Epidermal melanocyte (primary cell): ENCODE measurements at regions not wholly inside any gene's neighbourhood (a gene's known extent, or its start where the extent isn't known, plus 50 kb on each side); places are given as distances from the start of the nearest gene placed in this dataset.
"Not testable (repeated sequence)": the region's sequence is repeated elsewhere in the genome, so short reads cannot be mapped to it uniquely, and the experiment has no call there.

ENCODE experiments used
- DNase-seq: peaks from one replicate; pipeline ENCODE4 v3.0.0; 2011; ENCODE audit warnings: low spot score; ENCODE audit not compliant: insufficient read length

DNA sequence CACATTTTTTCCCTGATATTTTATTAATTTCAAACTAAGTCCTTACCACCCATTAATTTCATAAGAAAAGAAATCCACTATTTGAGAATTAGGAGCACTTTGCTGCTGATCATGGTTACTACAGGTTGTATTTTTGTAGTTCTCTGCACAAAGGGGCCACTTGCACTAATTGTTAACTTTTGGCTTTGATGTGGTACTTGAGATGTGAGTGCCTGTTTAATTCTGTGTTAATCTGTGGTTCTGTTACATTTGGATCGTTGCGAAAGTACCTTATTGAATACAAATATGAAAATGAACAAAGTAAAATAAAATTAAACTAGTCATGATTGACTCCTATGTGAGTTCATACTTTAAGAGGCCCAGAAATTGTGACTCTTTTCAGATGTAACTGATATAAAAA, 374.9 kb upstream of the RGS6 start:
- DNase-seq = no peak

DNA sequence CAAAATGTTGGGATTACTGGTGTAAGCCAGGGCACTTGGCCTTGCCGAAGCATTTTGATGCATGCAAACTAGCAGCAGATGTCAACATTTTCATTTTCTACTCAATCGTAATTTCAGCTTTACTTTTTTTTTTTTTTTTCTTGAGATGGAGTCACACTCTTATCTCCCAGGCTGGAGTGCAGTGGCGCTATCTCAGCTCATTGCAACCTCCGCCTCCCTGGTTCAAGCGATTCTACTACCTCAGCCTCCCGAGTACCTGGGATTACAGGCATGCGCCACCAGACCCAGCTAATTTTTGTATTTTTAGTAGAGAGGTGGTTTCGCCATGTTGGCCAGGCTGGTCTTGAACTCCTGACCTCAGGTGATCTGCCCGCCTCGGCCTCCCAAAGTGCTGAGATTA, 373.3 kb upstream of the RGS6 start:
- not testable (repeated sequence) for DNase-seq

DNA sequence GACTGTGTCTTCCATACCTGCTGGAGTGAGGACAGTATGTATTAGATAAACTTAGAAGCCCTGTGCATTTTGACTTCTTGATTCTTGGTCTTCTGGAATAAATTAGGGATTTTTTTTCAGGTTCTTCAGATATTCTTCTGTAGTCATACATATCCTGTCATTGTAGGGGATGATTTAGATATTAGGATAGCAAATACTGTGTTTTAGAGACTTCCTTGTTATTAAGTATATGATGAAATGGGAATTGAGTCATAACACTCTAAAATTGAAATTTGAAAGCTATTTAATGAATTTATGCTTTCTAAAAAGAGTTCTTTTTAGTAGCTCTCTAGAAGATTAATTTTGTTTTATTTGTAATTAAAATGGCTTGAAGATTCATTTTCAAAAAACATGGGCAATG, 371.5 kb upstream of the RGS6 start:
- DNase-seq = no peak

DNA sequence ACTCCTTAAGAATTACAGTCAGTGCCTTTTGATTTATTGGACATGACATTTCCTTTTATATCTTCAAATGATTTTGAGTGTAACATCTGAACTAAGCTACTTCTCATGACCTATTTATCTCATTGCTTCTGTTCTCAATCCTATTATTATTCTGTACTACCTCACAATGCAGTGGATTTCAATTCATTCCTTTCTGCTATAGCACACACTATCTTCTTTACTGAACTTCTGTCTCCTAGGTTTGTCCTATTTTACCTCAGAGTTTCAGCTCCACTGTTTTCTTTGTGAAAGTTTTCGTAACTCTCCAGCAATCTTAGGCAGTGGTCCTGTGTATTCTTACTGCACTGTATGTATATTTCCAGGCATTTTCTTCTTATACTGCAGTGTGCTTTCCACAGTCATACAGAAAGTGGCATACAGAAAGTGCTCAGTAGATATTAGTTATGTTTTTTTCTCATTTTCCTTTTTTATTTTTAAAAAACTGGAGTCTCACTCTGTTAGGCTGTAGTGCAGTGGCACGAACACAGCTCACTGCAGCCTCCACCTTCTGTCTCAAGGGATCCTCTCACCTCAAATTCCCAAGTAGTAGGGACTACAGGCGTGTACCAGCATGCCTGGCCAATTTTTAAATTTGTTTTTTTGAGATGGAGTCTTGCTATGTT, 368.6 kb upstream of the RGS6 start:
- no peak for DNase-seq

GRCh38 chr14:71566276-71566675, 366.0 kb upstream of the RGS6 start:
- no peak for DNase-seq

DNA sequence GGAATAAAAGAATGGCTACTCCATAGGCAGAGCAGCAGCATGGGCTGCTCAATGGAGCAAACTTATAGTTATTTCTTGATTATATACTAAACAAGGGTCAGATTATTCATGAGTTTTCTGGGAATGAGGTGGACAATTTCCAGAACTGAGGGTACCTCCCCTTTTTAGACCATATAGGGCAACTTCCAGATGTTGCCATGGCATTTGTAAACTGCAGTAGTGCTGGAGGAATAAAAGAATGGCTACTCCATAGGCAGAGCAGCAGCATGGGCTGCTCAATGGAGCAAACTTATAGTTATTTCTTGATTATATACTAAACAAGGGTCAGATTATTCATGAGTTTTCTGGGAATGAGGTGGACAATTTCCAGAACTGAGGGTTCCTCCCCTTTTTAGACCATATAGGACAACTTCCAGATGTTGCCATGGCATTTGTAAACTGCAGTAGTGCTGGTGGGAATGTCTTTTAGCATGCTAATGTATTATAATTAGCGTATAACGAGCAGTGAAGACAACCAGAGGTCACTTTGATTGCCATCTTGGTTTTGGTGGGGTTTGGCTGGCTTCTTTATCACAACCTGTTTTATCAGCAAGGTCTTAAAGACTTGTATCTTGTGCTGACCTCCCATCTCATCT, 364.6 kb upstream of the RGS6 start:
- DNase-seq = not testable (repeated sequence)

- DNase-seq = peak; percentile 22
These were observed 357.3 kb upstream of the RGS6 start for GRCh38 chr14:71574976-71575375.

DNA sequence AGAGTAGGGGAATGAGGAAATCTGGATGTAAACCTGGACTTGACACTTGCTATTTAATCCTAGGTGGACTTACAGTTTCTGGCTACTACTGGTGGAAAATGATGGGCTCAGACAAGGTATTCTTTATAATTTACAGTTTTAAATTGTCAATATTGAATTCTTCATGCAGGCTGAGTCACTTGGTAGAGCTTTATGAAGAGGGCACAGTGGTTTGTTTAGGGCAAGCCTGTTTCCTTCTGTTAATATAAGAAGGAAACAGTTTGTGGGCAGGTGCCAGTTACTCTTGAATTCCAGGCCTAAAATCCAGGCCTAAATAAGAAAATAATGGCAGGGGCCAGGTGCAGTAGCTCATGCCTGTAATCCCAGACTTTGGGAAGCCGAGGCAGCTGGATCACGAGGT, 355.8 kb upstream of the RGS6 start:
- DNase-seq = no peak

DNA sequence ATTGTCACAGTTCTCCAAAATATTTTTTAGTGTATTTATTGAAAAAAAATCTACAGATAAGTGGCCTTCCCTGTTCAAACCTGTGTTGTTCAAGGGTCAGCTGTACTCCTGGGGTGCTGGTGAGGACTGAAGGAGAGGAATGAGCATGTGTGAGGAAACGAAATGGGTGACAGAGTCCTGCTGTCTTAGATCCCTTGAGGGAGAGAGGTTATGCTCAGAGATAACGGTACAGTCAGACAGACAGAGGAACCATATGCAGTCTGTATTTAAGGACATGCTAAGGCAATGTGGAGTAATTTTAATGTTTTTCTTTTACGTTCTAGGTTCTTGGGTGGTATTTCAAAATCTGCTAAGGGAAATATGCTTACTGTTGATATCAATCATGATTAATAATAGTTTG, 352.9 kb upstream of the RGS6 start:
- DNase-seq = no peak

DNA sequence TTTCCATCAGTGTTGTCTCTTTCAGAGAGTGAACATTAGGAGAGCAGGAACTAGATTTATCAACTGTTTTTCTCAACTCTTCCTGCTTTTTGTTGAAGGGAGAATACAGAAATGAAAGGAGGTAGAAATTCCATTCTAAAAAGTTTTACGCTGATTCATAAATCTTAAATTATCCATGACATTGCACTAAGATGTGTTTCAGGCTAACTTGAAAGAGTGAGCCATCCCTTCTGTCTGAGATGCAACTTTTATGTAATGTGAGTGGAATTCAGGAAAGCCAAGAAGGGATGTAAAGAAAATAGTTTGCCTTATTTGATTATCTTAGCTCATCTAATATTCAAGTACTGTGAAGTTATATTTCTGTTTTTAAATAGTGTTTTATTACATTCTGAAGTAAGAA, 349.5 kb upstream of the RGS6 start:
- DNase-seq = no peak

DNA sequence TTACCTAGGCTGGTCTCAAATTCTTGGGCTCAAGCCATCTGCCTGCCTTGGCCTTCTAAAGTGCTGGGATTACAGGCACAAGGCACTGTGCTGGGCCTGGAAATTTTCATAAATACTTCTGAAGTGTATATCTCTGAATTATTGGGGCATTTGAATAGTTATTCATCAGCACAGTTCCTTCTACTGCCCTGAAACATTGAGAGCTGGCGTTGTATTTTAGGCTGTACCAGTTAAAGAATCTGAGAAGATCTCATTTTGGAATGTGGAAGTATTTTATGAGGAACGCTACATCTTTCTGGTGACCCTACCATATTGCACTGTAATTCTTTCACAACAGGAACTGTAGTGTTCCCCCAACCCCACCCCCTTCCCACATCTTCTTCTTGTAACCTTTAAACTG, 349.0 kb upstream of the RGS6 start:
- no peak for DNase-seq

GRCh38 chr14:71583705-71584104, 348.5 kb upstream of the RGS6 start:
- DNase-seq = no peak

GRCh38 chr14:71585361-71585760, 346.9 kb upstream of the RGS6 start:
- DNase-seq = no peak

DNA sequence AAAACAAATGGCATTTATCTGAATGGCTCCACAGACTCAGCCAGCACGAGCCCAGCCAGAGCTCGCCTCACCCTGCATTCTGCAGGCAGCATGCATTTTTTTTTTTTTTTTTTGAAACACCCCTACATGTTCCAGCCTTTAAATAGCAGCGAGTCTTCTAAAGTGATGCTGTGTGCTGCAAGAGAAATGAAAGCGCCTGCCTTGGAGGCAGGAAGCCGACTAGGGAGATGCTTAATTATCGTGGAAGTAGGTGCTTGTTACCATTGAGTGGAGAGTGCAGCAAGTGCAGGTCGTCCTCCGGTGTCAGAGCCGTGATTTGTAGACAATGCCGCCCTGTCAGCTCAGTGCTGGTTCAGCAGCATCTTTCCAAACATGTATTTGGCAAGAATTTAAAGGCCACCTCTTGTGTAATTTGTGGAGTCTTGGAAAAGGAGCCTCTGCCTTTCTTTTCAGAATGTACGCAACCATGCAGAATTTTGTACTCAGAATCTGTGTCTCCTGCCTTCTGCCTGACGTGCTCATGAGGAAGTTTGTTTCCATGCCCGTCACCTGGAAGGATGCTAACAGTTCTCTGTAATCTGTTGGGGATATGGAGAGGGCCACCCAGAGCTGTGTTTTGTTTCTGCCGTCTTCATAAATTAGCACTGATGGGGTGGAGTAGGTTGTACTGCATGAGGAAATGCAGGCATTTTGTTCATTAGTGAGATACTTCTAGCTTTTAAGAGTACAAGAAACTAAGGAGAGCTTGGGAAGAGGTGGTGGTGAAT, 345.9 kb upstream of the RGS6 start:
- DNase-seq = no peak

- no peak for DNase-seq
These were observed 344.2 kb upstream of the RGS6 start for GRCh38 chr14:71588028-71588427.

DNA sequence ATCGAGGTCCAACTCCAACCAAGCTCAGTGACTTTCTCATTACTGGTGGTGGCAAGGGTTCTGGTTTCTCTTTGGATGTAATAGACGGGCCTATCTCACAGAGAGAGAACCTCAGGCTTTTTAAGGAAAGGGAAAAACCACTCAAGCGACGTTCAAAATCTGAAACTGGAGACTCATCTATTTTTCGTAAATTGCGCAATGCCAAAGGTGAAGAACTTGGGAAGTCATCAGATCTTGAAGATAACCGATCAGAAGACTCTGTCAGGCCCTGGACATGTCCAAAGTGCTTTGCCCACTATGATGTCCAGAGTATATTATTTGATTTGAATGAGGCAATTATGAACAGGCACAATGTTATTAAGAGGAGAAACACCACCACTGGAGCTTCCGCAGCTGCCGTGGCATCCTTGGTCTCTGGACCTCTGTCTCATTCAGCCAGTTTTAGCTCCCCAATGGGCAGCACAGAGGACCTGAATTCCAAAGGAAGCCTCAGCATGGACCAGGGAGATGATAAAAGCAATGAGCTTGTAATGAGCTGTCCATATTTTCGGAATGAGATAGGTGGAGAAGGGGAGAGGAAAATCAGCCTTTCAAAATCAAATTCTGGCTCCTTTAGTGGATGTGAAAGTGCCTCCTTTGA, 343.5 kb upstream of the RGS6 start:
- no peak for DNase-seq

DNA sequence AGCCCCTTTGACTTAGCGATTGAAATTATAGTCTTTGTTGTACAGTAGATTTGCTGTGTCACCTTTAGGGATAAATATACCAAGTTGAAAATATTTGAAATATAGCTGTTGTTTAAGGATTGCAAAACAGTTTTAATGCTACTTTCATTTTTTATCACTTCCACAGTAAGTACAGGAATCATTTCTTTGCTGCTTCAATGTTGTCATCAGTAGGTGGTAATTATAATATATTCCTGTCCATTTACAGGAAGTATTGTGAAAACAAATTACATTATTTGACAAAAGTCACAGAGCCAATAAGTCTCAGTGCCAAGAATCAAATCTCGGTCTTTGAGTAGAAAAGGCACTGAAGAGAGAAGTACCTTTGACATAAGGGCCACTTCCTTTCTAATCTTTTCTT, 342.6 kb upstream of the RGS6 start:
- DNase-seq = no peak

DNA sequence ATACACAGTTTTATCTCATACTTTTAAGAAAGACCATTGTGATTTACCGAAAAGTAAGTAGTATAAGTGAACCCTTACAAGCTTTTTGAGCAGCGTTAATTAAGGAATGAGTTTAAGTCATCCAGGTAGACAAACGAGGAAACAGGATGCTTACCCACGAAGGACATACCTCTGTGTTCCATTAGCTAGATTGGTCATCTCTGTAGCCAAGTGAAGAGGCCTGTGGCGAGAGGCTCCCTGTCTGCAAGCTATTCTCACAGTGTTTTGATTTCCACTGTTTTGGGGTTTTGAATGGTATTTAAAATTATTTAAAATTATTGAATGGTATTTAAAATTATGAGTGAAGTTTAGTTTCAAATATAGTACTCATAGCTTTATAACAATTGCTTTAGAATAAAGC, 342.1 kb upstream of the RGS6 start:
- DNase-seq = no peak

DNA sequence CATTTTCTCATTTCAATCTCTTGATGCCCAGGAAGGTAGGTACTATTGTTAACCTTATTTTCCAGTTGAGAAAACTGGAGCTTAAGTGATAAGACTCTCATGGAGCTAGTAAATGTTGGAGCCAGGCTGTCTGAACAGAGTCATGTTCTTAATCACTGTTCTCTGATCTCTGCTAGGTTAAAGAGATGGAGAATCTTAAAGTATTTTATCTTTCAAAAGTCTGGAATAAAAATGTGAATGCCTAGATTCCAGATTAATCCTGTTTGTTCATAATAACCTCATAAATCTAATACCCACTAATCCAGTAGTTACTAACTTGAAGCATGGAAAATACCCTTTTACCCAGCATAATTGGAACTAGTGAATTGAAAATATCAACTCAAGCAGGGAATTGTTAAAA, 341.0 kb upstream of the RGS6 start:
- no peak for DNase-seq

DNA sequence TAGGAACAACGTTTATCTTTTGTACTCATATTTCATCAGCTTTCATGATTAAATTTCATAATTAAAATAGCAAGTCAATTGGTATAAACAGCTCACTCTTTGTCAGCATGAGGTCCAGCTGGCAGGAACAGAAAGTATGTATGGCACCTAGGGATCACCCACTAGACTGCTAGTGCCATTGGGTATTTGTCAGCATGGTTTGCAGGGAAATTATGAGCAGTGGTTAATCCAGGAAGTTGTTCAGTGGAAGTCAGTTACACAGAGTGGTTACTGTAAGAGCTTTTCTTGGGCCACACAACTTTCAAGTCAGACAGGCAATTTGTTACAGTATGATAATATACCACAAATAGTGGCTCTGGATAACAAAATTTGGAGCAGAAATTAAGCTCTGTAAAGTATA, 340.3 kb upstream of the RGS6 start:
- DNase-seq = no peak

GRCh38 chr14:71592361-71592760, 339.9 kb upstream of the RGS6 start:
- no peak for DNase-seq

DNA sequence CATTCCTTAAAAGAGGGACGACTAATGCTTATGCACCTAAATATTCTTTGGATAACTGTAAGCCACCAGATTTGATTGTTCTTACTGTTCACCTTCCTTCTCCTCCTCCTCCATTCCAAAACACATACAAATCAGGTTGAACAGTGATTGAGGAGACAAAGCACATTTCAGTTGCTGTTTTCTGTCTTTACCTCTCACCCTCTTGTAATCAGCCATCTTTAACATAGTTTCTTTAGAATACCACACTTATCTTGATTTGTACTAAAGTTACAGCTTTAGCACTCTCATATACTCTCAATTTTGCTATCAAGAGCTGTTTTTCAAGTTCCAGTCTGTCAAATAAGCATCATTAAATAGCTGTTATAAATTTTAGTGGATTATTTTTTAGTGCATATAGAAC, 338.3 kb upstream of the RGS6 start:
- no peak for DNase-seq
